Gastroesophageal sphincter (tissue), 3 donors: ENCODE measurements at regions not wholly inside any gene's neighbourhood (a gene's known extent, or its start where the extent isn't known, plus 50 kb on each side); places are given as distances from the start of the nearest gene placed in this dataset.

Experiments
- CTCF ChIP-seq, 4 experiments: fragments of 200-600 bp in 2 of 4; fragments of 450-650 bp in 2 of 4; sonication (generic) in 1 of 4; IDR thresholded peaks; one replicate each; pipeline ENCODE4 v1.5.1; 2017 to 2019; ENCODE audit warnings: antibody characterized with exemption in 4 of 4, mild to moderate bottlenecking in 2 of 4, moderate library complexity in 2 of 4
- EP300 ChIP-seq: sonication (generic); formaldehyde crosslinking; IDR thresholded peaks from one replicate; pipeline ENCODE4 v1.6.1; 2017; ENCODE audit warnings: antibody characterized with exemption, mild to moderate bottlenecking
- POLR2A ChIP-seq, 2 donors: fragments of 450-650 bp; IDR thresholded peaks; one replicate each; pipeline ENCODE4 v1.6.1; 2017; ENCODE audit warnings: antibody characterized with exemption in 2 of 2, mild to moderate bottlenecking in 2 of 2, moderate library complexity in 1 of 2
- POLR2AphosphoS5 ChIP-seq: sonication (generic); formaldehyde crosslinking; IDR thresholded peaks from one replicate; pipeline ENCODE4 v1.6.1; 2017; ENCODE audit warnings: antibody characterized with exemption

- TF ChIP-seq POLR2A (IDR thresholded peaks at IDR 0.05), result no peak
- TF ChIP-seq CTCF (IDR thresholded peaks at IDR 0.05), result no peak
- TF ChIP-seq EP300, result no peak
- no peak for TF ChIP-seq POLR2AphosphoS5
Measured at GRCh38 chr10:55476129-55476528, 675.1 kb upstream of the PCDH15 start.
